HEK293T (cell line): ENCODE measurements at regions not wholly inside any gene's neighbourhood (a gene's known extent, or its start where the extent isn't known, plus 50 kb on each side); places are given as distances from the start of the nearest gene placed in this dataset.

Source experiments
- BHLHE40 ChIP-seq: fragments of 450-650 bp; IDR thresholded peaks from 2 replicates; pipeline ENCODE4 v1.6.1; 2016; ENCODE audit warnings: mild to moderate bottlenecking, moderate library complexity, borderline replicate concordance
- SP1 ChIP-seq: fragments of 450-650 bp; IDR thresholded peaks from 2 replicates; pipeline ENCODE4 v1.6.1; 2017

- TF ChIP-seq SP1 (no peak), BHLHE40 (no peak)
Observed at GRCh38 chr15:62409466-62409865, 244.4 kb upstream of the C2CD4B start.
